HG02571 (cell line): ENCODE measurements at regions not wholly inside any gene's neighbourhood (a gene's known extent, or its start where the extent isn't known, plus 50 kb on each side); places are given as distances from the start of the nearest gene placed in this dataset.

Source experiments
- ATAC-seq: cut with Tn5 transposase; IDR thresholded peaks from one replicate; pipeline ENCODE4 v1.9.1; 2021; ENCODE audit warnings: mild to moderate bottlenecking, moderate library complexity; ENCODE audit not compliant: unreplicated experiment

- ATAC-seq: no peak
Observed at GRCh38 chr5:10853154-10853553, 92.1 kb upstream of the DAP start.

- ATAC-seq: no peak
Observed at GRCh38 chr5:10849278-10849677, 88.2 kb upstream of the DAP start.

GRCh38 chr5:10844016-10844415, 83.0 kb upstream of the DAP start:
- ATAC-seq: no peak

DNA sequence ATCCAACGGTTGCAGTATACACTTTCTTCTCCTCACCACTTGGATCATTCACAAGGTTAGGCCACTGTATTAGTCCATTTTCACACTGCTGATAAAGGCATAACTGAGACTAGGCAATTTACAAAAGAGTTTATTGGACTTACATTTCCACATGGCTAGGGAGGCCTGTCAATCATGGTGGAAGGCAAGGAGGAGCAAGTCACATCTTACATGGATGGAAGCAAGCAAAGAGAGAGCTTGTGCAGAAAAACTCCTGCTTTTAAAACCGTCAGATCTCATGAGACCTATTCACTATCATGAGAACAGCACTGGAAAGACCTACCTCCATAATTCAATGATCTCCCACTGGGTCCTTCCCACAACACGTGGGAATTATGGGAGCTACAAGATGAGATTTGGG, 81.8 kb upstream of the DAP start:
- no peak for ATAC-seq

- no peak for ATAC-seq
Observed at GRCh38 chr5:10839916-10840599, 79.0 kb upstream of the DAP start.

- no peak for ATAC-seq
Observed at GRCh38 chr5:10839118-10839517, 78.1 kb upstream of the DAP start.

- ATAC-seq: no peak
Observed at GRCh38 chr5:10838038-10838437, 77.0 kb upstream of the DAP start.

DNA sequence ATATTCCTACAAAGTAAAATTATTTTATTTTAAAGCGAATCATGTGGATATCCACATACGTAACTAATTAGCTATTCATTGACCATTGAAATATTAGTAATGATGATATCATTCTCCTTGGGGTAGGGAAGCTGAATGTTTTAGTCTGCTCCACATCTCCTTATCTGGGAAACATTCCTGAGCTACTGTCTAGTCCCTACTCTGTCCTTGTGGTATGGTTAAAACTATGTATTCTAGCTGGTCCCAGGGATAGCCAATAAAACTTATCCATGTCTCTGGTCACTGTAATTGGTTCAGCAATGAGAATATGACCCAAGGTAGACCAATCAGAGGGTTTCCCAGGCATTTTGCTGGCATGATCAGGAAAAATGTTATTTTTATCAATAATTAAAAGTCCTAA, 76.0 kb upstream of the DAP start:
- ATAC-seq: no peak

DNA sequence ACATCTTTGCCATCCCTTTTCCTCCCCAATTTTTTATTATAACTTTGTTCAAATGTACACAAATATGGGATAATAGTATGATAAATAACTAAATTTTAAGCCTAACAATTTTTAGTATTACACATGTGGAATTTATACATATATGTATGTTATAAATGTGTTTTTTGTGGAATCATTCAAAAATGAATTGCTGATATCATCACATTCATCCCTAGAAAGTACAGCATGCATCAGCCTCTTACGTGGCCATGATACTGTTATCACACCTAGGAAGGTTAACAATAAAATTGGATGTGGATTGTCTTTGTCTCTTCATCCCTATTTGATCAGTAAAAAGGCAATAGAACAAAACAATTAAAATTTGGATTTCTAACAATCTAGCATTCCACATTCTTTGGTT, 73.7 kb upstream of the DAP start:
- no peak for ATAC-seq

DNA sequence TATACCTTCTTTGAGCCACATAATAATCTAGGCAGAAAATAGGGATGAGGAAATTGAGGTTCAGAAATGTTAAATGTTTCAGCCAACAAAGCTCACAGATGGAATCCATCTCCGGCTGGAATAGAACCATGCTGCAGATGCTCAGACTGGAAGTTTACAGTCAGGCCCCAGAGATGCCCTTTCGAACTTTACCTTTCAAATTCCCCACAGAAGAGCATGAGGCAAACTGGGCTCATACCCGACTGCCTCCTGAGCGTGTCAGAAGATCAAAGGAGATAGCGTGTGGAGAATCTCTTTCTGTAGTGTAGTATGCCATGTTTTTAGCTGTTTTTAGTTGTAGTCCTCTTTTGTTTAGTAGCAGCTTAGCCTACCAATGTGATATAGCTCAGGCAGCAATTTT, 72.0 kb upstream of the DAP start:
- no peak for ATAC-seq

DNA sequence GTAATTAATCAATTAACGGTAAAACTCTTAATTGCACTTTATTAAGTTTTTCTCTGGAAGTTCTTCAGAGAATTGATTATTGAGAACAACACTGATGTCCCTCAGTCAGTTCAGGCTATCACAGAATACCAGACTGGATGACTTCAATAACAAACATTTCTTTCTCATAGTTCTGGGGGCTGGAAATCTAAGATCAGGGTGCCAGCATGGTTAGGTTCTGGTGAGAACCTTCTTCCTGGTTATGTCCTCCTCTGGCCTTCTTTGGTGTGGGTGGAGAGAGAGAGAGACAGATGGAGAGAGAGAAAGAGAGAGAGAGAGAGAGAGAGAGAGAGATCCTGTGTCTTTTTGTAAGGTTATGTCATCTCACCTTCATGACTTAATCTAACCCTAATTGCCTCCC, 71.4 kb upstream of the DAP start:
- no peak for ATAC-seq

- no peak for ATAC-seq
Observed at GRCh38 chr5:10831419-10831818, 70.4 kb upstream of the DAP start.

DNA sequence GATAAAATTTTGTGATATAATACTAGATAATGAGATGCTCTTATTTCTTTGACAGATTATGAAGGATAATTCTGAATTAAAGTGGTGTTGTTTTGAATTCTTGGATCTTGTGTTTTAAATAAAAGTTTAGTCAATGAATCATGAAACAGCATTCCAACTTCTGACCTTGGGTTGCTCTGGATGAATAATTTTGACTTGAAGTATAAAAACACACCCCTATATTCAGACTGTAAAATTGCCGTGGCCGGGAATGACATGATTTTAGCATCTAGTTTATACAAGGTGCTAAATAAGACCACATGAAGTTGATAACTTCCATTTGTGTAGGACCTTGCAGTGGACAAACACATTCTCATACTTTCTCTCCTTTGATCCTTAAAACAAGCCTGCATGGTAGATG, 67.2 kb upstream of the DAP start:
- ATAC-seq: no peak

- ATAC-seq: no peak
Observed at GRCh38 chr5:10827571-10827970, 66.5 kb upstream of the DAP start.

DNA sequence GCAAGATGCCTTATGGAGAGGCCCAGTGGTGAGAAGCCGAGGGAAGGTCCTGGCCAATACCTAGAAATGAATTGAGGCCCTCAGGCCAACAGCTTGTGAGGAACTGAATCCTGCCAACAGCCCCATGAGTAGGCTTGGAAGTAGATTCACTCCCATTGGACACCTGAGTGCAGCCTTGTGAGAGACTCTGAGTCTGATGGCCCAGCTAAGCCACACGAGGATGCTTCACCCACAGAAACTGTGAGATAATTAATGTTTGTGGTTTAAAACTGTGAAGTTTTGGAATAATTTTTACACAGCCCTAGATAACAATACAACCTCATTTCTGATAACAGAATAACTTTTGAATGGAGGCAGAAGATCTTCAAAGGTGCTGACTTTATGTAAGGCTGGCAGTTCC, 65.9 kb upstream of the DAP start:
- no peak for ATAC-seq

DNA sequence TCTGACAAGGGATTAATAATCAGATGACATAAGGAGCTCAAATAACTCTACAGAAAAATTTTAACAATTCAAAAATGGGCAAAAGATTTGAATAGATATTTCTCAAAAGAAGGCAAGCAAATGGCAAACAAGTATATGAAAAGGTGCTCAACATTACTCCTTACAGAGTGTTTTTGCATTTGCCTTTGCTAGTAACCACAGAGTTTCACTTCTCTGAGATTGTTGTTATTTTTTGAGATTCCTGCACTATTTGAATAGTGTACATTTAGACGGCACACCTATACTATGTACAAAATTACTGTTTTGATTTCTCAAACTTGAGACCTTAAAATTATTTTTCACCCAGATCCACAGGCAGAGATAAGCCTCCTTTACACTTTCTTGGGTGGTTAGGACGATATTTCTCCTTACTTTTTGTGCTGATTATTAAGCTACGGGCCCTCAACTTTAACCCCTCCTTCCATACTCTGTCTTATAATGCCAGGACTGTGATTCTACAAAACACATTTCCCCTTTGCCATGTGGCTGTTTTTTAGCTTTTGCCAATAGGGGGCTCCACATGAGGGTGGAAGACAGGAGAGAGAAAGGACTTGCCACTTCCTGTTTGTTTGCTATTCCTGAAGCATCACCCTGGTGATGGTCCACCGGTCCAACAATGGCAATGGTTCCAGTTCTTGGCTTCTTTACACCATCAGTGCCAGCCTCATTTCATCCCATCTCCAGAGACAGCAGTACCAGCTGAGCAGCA, 65.0 kb upstream of the DAP start:
- ATAC-seq: peak; percentile 72

GRCh38 chr5:10812218-10812617, 51.2 kb upstream of the DAP start:
- no peak for ATAC-seq
